ENCODE measurements at regions not wholly inside any gene's neighbourhood (a gene's known extent, or its start where the extent isn't known, plus 50 kb on each side); places are given as distances from the start of the nearest gene placed in this dataset.

DNA sequence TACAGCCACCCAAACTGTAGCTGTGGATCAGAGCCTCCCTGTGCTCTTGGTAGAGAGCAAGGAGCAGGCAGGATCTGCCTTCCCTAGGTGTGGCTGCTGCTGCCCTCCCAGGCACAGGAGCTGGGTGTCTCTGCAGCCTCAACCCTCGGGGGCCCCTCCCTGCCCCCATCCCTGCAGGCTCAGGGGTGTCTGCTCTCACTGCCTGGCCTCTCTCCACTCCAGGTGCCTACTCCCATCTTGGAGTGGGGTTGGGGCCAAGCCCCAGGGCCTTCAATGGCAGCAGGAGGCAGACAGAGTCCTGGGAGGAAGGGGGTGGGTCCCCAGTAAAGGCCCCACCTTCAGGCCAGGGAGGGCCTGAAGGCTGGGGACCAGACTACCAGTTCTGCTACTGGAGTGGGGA, 189.7 kb upstream of the OSR1 start:
- TF ChIP-seq EZH2 (conservative IDR thresholded peaks at IDR 0.05; ENCODE audit: low read depth, low read length), result no peak
- no peak for TF ChIP-seq ZNF512 (CRISPR knock-in tag; IDR thresholded peaks at IDR 0.05)
- no peak for TF ChIP-seq POLR2G (IDR thresholded peaks at IDR 0.05; ENCODE audit: low read depth, low read length)
- TF ChIP-seq, protein P1, sequence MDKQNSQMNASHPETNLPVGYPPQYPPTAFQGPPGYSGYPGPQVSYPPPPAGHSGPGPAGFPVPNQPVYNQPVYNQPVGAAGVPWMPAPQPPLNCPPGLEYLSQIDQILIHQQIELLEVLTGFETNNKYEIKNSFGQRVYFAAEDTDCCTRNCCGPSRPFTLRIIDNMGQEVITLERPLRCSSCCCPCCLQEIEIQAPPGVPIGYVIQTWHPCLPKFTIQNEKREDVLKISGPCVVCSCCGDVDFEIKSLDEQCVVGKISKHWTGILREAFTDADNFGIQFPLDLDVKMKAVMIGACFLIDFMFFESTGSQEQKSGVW (CRISPR knock-in tag; IDR thresholded peaks at IDR 0.05; ENCODE audit: borderline replicate concordance), result no peak
- no peak for TF ChIP-seq ZNF12 (CRISPR knock-in tag; IDR thresholded peaks at IDR 0.05)

Data from HepG2 (cell line).